ENCODE measurements at regions not wholly inside any gene's neighbourhood (a gene's known extent, or its start where the extent isn't known, plus 50 kb on each side); places are given as distances from the start of the nearest gene placed in this dataset.

DNA sequence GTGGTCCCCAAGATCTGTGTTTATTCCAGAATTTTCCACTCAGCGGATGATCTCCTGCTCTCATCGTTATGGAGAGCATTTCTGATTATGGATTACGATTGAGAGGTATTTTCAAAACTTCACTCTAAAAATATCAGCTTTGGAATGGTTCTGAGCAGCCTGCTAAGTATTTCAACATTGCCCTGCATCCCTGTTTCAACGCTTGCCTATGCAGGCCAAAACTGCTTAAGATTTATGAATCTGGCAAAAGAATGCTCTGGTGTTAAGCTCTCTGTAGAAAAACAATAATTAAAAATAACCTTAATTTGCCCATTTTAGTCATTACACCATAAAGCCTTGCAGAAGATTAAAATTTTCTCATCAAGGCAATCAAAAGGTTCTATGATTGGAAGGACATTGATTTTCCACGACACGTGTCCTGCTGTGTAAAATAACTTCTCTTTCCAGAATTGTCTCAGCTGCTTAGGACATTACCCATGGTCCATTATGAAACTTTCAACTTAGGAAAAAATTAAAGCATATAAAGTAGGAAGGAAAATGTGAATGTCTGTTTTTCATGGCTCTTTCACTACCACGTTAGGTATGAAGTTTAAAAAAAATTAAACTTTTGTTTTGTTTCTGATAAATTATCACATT, 229.9 kb downstream of the ACKR3 start:
- Histone ChIP-seq H3K18ac (ENCODE audit: low read length) (no peak overlapping the region), H3K4me1 (ENCODE audit: control insufficient read depth in 1 of 2, insufficient read depth in 2 of 2, low read length in 2 of 2) (peaks cover 0 to 2% of the 10 kb centered on the region in 2 experiments), H2AK5ac (ENCODE audit: low read length) (no peak overlapping the region), H3K23ac (ENCODE audit: low read length) (no peak overlapping the region), H3K27me3 (ENCODE audit: insufficient read depth, low read length) (no peaks in the 10 kb centered on the region), H3K4ac (ENCODE audit: low read depth, low read length) (no peak overlapping the region), H3K27ac (ENCODE audit: low read depth, low read length) (no peak overlapping the region), H2BK120ac (ENCODE audit: insufficient read depth, low read length, poor library complexity) (no peak overlapping the region), H3K9ac (ENCODE audit: low read length) (no peak overlapping the region), H4K8ac (ENCODE audit: low read depth, low read length) (no peak overlapping the region), H2BK12ac (ENCODE audit: low read length) (no peak overlapping the region), H2BK5ac (ENCODE audit: low read depth, low read length, poor library complexity) (no peak overlapping the region), H3K36me3 (ENCODE audit: control insufficient read depth in 1 of 2, insufficient read depth in 2 of 2, low read length in 2 of 2) (no peaks in the 10 kb centered on the region), H4K91ac (ENCODE audit: low read depth, low read length) (no peak overlapping the region), H3K4me3 (ENCODE audit: low read depth, low read length) (no peak overlapping the region), H2AFZ (ENCODE audit: insufficient read depth, low read length, poor library complexity) (no peak overlapping the region), H3K14ac (ENCODE audit: low read length) (no peak overlapping the region), H3K4me2 (ENCODE audit: low read length) (no peak overlapping the region), H3K9me3 (ENCODE audit: insufficient read depth, low read depth, low read length) (no peaks in the 10 kb centered on the region), H4K12ac (ENCODE audit: low read depth, low read length) (no peak overlapping the region), H3K79me1 (ENCODE audit: low read length) (no peaks in the 10 kb centered on the region), H3K79me2 (ENCODE audit: control insufficient read depth, insufficient read depth, low read length, poor library complexity) (no peaks in the 10 kb centered on the region)
- no peak for DNase-seq
- no CpG with 5 or more reads among the region's 7 CpGs for WGBS (ENCODE audit: extremely low coverage, insufficient coverage, insufficient read length)

DNA sequence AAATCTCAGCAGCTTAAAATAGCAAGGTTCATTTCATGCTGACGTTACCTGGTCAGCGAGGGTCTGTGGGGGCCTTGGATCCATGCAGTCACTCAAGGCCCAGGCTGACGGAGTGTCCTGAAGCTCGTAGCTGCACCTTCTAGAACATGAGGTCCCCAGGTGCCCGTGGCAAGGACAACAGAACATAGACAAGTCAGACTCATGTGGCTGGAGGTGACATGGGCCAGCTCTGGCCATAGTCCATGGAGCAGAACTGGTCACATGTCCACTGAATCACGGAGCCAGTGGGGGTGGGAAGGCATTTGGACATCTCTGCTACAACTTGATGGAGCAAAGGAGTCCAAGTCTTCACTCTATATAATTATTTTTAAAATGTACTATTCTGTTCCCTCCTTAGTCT, 233.2 kb downstream of the ACKR3 start:
- H4K8ac ChIP-seq (ENCODE audit: low read depth, low read length), result no peak overlapping the region
- no peak overlapping the region for H2BK12ac ChIP-seq (ENCODE audit: low read length)
- no peak overlapping the region for H3K27ac ChIP-seq (ENCODE audit: low read depth, low read length)
- WGBS (ENCODE audit: extremely low coverage, insufficient coverage, insufficient read length), result no CpG with 5 or more reads among the region's 6 CpGs
- H3K27me3 ChIP-seq (ENCODE audit: insufficient read depth, low read length), result no peaks in the 10 kb centered on the region
- H3K14ac ChIP-seq (ENCODE audit: low read length), result no peak overlapping the region
- H3K4ac ChIP-seq (ENCODE audit: low read depth, low read length), result no peak overlapping the region
- H3K23ac ChIP-seq (ENCODE audit: low read length), result no peak overlapping the region
- no peak overlapping the region for H4K91ac ChIP-seq (ENCODE audit: low read depth, low read length)
- H3K4me2 ChIP-seq (ENCODE audit: low read length), result no peak overlapping the region
- no peak overlapping the region for H2BK5ac ChIP-seq (ENCODE audit: low read depth, low read length, poor library complexity)
- H3K9ac ChIP-seq (ENCODE audit: low read length), result no peak overlapping the region
- no peak for DNase-seq
- H3K4me1 ChIP-seq (ENCODE audit: control insufficient read depth in 1 of 2, insufficient read depth in 2 of 2, low read length in 2 of 2), result peaks cover 0 to 2% of the 10 kb centered on the region in 2 experiments
- no peak overlapping the region for H4K12ac ChIP-seq (ENCODE audit: low read depth, low read length)
- H3K79me1 ChIP-seq (ENCODE audit: low read length), result no peaks in the 10 kb centered on the region
- H3K9me3 ChIP-seq (ENCODE audit: insufficient read depth, low read depth, low read length), result peaks cover 1% of the 10 kb centered on the region
- no peak overlapping the region for H2AK5ac ChIP-seq (ENCODE audit: low read length)
- no peak overlapping the region for H3K18ac ChIP-seq (ENCODE audit: low read length)
- H3K4me3 ChIP-seq (ENCODE audit: low read depth, low read length), result no peak overlapping the region
- H2AFZ ChIP-seq (ENCODE audit: insufficient read depth, low read length, poor library complexity), result no peak overlapping the region
- no peaks in the 10 kb centered on the region for H3K79me2 ChIP-seq (ENCODE audit: control insufficient read depth, insufficient read depth, low read length, poor library complexity)
- H3K36me3 ChIP-seq (ENCODE audit: control insufficient read depth in 1 of 2, insufficient read depth in 2 of 2, low read length in 2 of 2), result no peaks in the 10 kb centered on the region
- H2BK120ac ChIP-seq (ENCODE audit: insufficient read depth, low read length, poor library complexity), result no peak overlapping the region

DNA sequence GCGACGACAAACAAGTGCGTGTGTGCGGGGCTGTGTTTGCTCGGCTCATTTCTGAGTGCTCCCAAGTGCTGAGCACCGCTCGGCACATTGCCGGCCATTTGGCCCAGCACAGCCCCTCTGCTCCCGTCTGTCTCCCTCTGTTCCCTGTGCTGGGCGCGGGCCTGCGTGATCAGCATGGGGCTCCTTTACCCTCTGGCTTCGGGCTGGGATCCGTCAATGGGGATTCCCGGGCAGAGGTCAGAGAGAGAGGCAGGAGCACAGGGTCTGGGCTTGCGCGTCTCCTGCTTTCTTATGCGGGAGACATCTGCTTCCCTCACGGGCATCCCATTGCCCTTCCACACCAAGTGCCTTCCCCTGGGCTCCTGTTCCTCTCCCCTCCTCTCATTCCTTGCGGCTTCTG, 234.0 kb downstream of the ACKR3 start:
- DNase-seq, result peak in 1 of 2 donors; percentile 5

DNA sequence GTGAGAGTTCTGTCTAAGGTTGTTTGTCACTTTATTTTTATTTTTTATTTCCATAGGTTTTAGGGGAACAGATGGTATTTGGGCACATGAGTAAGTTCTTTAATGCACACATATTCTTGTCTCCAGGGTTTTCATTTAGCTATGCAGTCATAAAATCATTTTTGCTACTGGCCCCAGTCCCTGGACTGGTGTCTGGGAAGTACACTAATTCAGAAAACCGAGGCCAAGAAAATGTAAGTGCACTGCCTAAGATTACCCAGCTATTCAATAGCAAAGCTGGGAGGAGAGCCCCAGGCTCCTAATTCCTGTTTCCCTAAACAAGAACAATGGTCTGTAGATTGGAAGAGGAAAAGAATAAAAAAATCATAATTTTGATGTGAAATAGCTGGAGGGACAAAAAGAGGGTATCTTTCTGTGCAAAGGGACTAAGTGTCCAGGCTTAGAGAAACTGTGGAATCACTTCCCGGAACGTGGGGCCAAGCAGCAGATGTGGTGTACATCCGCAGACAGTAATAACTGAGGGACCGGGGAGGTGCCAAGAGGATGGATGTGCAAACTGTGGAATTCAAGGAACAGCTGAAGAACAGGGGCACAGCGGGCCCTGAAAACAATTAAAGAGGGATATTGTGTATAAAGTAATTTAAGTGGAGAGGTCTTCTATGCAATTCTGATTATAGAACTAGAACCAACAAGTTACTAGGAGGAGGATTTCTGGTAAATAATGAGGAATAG, 236.3 kb downstream of the ACKR3 start:
- no peak overlapping the region for H3K23ac ChIP-seq (ENCODE audit: low read length)
- no peak overlapping the region for H2AK5ac ChIP-seq (ENCODE audit: low read length)
- WGBS (ENCODE audit: extremely low coverage, insufficient coverage, insufficient read length), result no CpG with 5 or more reads among the region's 6 CpGs
- H3K36me3 ChIP-seq (ENCODE audit: control insufficient read depth in 1 of 2, insufficient read depth in 2 of 2, low read length in 2 of 2), result no peaks in the 10 kb centered on the region
- H3K9me3 ChIP-seq (ENCODE audit: insufficient read depth, low read depth, low read length), result peaks cover 11% of the 10 kb centered on the region
- H2BK120ac ChIP-seq (ENCODE audit: insufficient read depth, low read length, poor library complexity), result no peak overlapping the region
- H2AFZ ChIP-seq (ENCODE audit: insufficient read depth, low read length, poor library complexity), result no peak overlapping the region
- peaks cover 0 to 2% of the 10 kb centered on the region in 2 experiments for H3K4me1 ChIP-seq (ENCODE audit: control insufficient read depth in 1 of 2, insufficient read depth in 2 of 2, low read length in 2 of 2)
- no peak overlapping the region for H3K27ac ChIP-seq (ENCODE audit: low read depth, low read length)
- no peak for DNase-seq
- no peak overlapping the region for H3K14ac ChIP-seq (ENCODE audit: low read length)
- H4K12ac ChIP-seq (ENCODE audit: low read depth, low read length), result no peak overlapping the region
- no peak overlapping the region for H2BK12ac ChIP-seq (ENCODE audit: low read length)
- H2BK5ac ChIP-seq (ENCODE audit: low read depth, low read length, poor library complexity), result no peak overlapping the region
- H3K79me1 ChIP-seq (ENCODE audit: low read length), result no peaks in the 10 kb centered on the region
- no peak overlapping the region for H3K4ac ChIP-seq (ENCODE audit: low read depth, low read length)
- H4K8ac ChIP-seq (ENCODE audit: low read depth, low read length), result no peak overlapping the region
- H3K18ac ChIP-seq (ENCODE audit: low read length), result no peak overlapping the region
- H3K79me2 ChIP-seq (ENCODE audit: control insufficient read depth, insufficient read depth, low read length, poor library complexity), result no peaks in the 10 kb centered on the region
- no peaks in the 10 kb centered on the region for H3K27me3 ChIP-seq (ENCODE audit: insufficient read depth, low read length)
- no peak overlapping the region for H3K4me2 ChIP-seq (ENCODE audit: low read length)
- H3K9ac ChIP-seq (ENCODE audit: low read length), result no peak overlapping the region
- no peak overlapping the region for H3K4me3 ChIP-seq (ENCODE audit: low read depth, low read length)
- H4K91ac ChIP-seq (ENCODE audit: low read depth, low read length), result no peak overlapping the region

More for the DNA sequence above, 234.0 kb downstream of the ACKR3 start:
- no peak overlapping the region for H3K4me2 ChIP-seq (ENCODE audit: low read length)
- H3K9ac ChIP-seq (ENCODE audit: low read length), result no peak overlapping the region
- no CpG with 5 or more reads among the region's 20 CpGs for WGBS (ENCODE audit: extremely low coverage, insufficient coverage, insufficient read length)
- H4K91ac ChIP-seq (ENCODE audit: low read depth, low read length), result no peak overlapping the region
- H3K14ac ChIP-seq (ENCODE audit: low read length), result no peak overlapping the region
- no peaks in the 10 kb centered on the region for H3K27me3 ChIP-seq (ENCODE audit: insufficient read depth, low read length)
- no peaks in the 10 kb centered on the region for H3K79me2 ChIP-seq (ENCODE audit: control insufficient read depth, insufficient read depth, low read length, poor library complexity)
- peaks cover 0 to 2% of the 10 kb centered on the region in 2 experiments for H3K4me1 ChIP-seq (ENCODE audit: control insufficient read depth in 1 of 2, insufficient read depth in 2 of 2, low read length in 2 of 2)
- H2BK5ac ChIP-seq (ENCODE audit: low read depth, low read length, poor library complexity), result no peak overlapping the region
- no peak overlapping the region for H3K27ac ChIP-seq (ENCODE audit: low read depth, low read length)
- H3K23ac ChIP-seq (ENCODE audit: low read length), result no peak overlapping the region
- no peak overlapping the region for H3K18ac ChIP-seq (ENCODE audit: low read length)
- H4K12ac ChIP-seq (ENCODE audit: low read depth, low read length), result no peak overlapping the region
- no peak overlapping the region for H2AK5ac ChIP-seq (ENCODE audit: low read length)
- H2AFZ ChIP-seq (ENCODE audit: insufficient read depth, low read length, poor library complexity), result no peak overlapping the region
- H2BK12ac ChIP-seq (ENCODE audit: low read length), result no peak overlapping the region
- peaks cover 7% of the 10 kb centered on the region for H3K9me3 ChIP-seq (ENCODE audit: insufficient read depth, low read depth, low read length)
- H2BK120ac ChIP-seq (ENCODE audit: insufficient read depth, low read length, poor library complexity), result no peak overlapping the region
- no peak overlapping the region for H3K4me3 ChIP-seq (ENCODE audit: low read depth, low read length)
- H3K4ac ChIP-seq (ENCODE audit: low read depth, low read length), result no peak overlapping the region
- no peak overlapping the region for H4K8ac ChIP-seq (ENCODE audit: low read depth, low read length)
- H3K79me1 ChIP-seq (ENCODE audit: low read length), result no peaks in the 10 kb centered on the region
- no peaks in the 10 kb centered on the region for H3K36me3 ChIP-seq (ENCODE audit: control insufficient read depth in 1 of 2, insufficient read depth in 2 of 2, low read length in 2 of 2)
